ENCODE measurements at regions not wholly inside any gene's neighbourhood (a gene's known extent, or its start where the extent isn't known, plus 50 kb on each side); places are given as distances from the start of the nearest gene placed in this dataset.

GRCh38 chr12:113740699-113741098 lies 225.4 kb downstream of the RBM19 start:
- TF ChIP-seq CTCF (IDR thresholded peaks at IDR 0.05; ENCODE audit: insufficient read depth, low read length): no peak
- TF ChIP-seq REST (IDR thresholded peaks at IDR 0.05; ENCODE audit: insufficient replicate concordance, low read depth): no peak
- TF ChIP-seq GABPA (IDR thresholded peaks at IDR 0.05; ENCODE audit: low read depth): no peak
- no peak for TF ChIP-seq POLR2AphosphoS5 (IDR thresholded peaks at IDR 0.05; ENCODE audit: low read depth)

Measured in HL-60 (cell line).